NCI-H2107 (cell line): ENCODE measurements at regions not wholly inside any gene's neighbourhood (a gene's known extent, or its start where the extent isn't known, plus 50 kb on each side); places are given as distances from the start of the nearest gene placed in this dataset.

Experiments
- DNase-seq: peaks from one replicate; lab custom pipeline; 2025; lab: John Stamatoyannopoulos, UW

GRCh38 chr6:157772820-157773219 is 50.2 kb upstream of the SNX9 start:
- no peak for DNase-seq
